ENCODE measurements at regions not wholly inside any gene's neighbourhood (a gene's known extent, or its start where the extent isn't known, plus 50 kb on each side); places are given as distances from the start of the nearest gene placed in this dataset.

DNA sequence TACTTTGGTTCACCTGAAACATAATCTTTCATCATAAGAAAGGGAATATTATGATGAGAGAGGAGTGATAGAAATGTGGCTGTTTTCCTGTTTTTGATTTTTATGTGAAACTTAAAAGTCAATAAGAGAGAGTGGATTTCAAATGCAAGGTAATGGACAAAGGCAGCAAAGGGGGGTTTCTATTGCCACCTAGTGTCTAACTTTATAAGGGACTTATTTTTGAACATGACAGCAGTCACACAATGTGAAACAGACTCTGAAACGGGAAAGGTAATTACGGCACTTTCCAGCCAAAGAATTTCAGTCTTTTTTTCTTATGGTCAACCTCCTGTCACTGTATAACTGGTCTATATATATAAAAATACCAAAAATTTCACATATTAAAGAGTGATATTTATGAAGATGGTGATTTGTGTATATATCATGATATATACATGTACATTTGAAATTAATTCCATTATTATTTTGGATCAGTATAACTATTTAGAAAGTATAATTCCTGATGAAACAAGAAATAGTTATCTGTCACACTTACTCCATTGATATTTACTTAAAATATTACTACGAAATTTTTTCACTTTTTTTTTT lies 127.1 kb downstream of the FBXO8 start:
- H3K27me3 ChIP-seq = no peaks in the 10 kb centered on the region
- H3K9me3 ChIP-seq = no peaks in the 10 kb centered on the region
- H3K27ac ChIP-seq = no peak overlapping the region
- H3K4me1 ChIP-seq = no peaks in the 10 kb centered on the region
- no peaks in the 10 kb centered on the region for H3K36me3 ChIP-seq
- peak; percentile 75 to 85 (median 78) for ATAC-seq
- DNase-seq = no peak
- intact Hi-C loops (cut with DNase I) = no loop called here
- TF ChIP-seq CTCF (IDR thresholded peaks at IDR 0.05) (peak; percentile 44 to 78 (median 70)), POLR2A (IDR thresholded peaks at IDR 0.05) (no peak)
- no peak overlapping the region for H3K4me3 ChIP-seq
- WGBS (ENCODE audit: insufficient coverage, low coverage, low lambda C conversion rate, missing lambda C conversion rate) = 15% methylated on average over 3 of the region's 3 CpGs

DNA sequence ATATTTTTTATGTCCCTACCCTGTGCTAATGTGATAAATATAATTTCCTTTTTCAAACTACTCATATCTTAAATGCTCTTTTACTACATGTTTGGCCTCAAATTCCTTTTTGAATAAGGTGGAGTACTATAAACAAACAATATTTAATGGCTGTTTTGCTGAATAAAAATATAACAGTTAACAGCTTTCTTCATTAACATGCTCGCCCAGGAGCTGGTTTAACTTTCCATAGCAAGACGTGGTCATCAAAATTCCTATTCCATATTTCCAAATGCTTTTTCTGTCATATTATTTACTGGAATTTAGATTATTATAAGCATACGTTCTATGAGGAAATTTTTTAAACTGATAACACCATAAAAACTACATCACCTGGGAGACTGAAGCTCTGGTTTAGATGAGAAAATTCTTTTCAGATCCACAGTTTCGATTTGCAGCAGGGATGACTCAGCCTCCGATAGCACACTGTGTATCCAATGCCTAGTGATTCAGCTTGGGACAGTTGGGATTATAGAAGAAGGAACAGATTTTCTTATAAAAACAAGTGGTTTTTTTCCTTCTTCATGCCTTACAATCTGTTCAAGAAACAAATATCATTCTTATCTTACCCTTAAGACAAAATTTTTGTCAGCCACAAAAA lies 129.1 kb downstream of the FBXO8 start:
- no peak for TF ChIP-seq POLR2A (IDR thresholded peaks at IDR 0.05)
- TF ChIP-seq CTCF (IDR thresholded peaks at IDR 0.05) = no peak

DNA sequence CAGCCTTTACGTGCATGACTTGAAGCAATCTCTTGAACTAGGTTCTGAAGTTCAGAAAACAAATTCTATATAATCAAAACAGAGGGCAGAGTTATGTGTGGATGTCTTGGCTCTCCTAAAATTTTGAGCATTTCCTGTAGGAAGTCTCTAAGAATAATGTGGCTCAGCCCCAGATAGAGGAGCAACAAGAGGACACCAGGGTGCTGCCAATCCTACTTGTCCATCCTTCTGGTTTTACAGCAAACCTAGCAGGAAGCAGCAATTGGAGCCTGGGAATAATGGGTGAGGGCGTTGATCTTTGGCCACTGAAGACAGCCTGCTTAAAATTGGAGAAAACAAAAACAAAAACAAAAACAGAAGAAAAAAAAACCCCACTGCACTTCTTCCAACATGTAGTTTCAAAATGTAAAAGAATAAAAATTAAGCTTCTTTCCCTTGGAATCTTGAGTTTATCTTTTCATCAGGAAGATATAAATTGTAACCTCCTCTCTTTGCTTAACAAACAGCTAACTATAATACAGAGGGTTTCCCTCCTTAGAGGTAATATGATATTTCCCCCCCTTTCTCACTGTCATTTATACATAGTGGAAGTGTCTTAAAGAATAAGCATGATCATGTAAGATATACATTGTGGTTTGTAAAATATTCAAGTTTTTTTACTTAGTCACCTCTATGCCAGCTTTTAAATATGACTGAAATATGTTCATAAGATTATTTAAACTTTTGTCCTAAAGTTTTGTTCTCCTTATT lies 130.6 kb downstream of the FBXO8 start:
- ATAC-seq = no peak
- 13% methylated on average over 2 of the region's 2 CpGs for WGBS (ENCODE audit: insufficient coverage, low coverage, low lambda C conversion rate, missing lambda C conversion rate)
- intact Hi-C loops (cut with DNase I) = no loop called here

More for the DNA sequence above, 129.1 kb downstream of the FBXO8 start:
- Histone ChIP-seq H3K27ac (no peak overlapping the region), H3K4me3 (no peak overlapping the region), H3K9me3 (no peaks in the 10 kb centered on the region), H3K36me3 (no peaks in the 10 kb centered on the region), H3K27me3 (no peaks in the 10 kb centered on the region), H3K4me1 (no peaks in the 10 kb centered on the region)
- intact Hi-C loops (cut with DNase I) = no loop called here
- no peak for DNase-seq
- peak in 1 of 4 donors; percentile 59 for ATAC-seq
- WGBS (ENCODE audit: insufficient coverage, low coverage, low lambda C conversion rate, missing lambda C conversion rate) = 31% methylated on average over 5 of the region's 5 CpGs

GRCh38 chr4:174147863-174148262 lies 135.6 kb downstream of the FBXO8 start:
- no peaks in the 10 kb centered on the region for H3K4me1 ChIP-seq
- TF ChIP-seq CTCF (IDR thresholded peaks at IDR 0.05) = no peak
- TF ChIP-seq POLR2A (IDR thresholded peaks at IDR 0.05) = no peak
- ATAC-seq (no peak), DNase-seq (no peak)
- H3K27me3 ChIP-seq = no peaks in the 10 kb centered on the region
- H3K36me3 ChIP-seq = no peaks in the 10 kb centered on the region
- no peaks in the 10 kb centered on the region for H3K9me3 ChIP-seq
- 25% methylated on average over 2 of the region's 2 CpGs for WGBS (ENCODE audit: insufficient coverage, low coverage, low lambda C conversion rate, missing lambda C conversion rate)
- intact Hi-C loops (cut with DNase I) = no loop called here
- no peak overlapping the region for H3K4me3 ChIP-seq
- no peak overlapping the region for H3K27ac ChIP-seq

More for the DNA sequence above, 130.6 kb downstream of the FBXO8 start:
- no peak for DNase-seq
- H3K4me1 ChIP-seq = no peaks in the 10 kb centered on the region
- H3K36me3 ChIP-seq = no peaks in the 10 kb centered on the region
- no peak overlapping the region for H3K27ac ChIP-seq
- no peaks in the 10 kb centered on the region for H3K9me3 ChIP-seq
- H3K27me3 ChIP-seq = no peaks in the 10 kb centered on the region
- H3K4me3 ChIP-seq = no peak overlapping the region
- TF ChIP-seq POLR2A (IDR thresholded peaks at IDR 0.05) (no peak), CTCF (IDR thresholded peaks at IDR 0.05) (no peak)

All from right lobe of liver (tissue), 6 donors.